ENCODE measurements at regions not wholly inside any gene's neighbourhood (a gene's known extent, or its start where the extent isn't known, plus 50 kb on each side); places are given as distances from the start of the nearest gene placed in this dataset.

- TF ChIP-seq, protein P1, sequence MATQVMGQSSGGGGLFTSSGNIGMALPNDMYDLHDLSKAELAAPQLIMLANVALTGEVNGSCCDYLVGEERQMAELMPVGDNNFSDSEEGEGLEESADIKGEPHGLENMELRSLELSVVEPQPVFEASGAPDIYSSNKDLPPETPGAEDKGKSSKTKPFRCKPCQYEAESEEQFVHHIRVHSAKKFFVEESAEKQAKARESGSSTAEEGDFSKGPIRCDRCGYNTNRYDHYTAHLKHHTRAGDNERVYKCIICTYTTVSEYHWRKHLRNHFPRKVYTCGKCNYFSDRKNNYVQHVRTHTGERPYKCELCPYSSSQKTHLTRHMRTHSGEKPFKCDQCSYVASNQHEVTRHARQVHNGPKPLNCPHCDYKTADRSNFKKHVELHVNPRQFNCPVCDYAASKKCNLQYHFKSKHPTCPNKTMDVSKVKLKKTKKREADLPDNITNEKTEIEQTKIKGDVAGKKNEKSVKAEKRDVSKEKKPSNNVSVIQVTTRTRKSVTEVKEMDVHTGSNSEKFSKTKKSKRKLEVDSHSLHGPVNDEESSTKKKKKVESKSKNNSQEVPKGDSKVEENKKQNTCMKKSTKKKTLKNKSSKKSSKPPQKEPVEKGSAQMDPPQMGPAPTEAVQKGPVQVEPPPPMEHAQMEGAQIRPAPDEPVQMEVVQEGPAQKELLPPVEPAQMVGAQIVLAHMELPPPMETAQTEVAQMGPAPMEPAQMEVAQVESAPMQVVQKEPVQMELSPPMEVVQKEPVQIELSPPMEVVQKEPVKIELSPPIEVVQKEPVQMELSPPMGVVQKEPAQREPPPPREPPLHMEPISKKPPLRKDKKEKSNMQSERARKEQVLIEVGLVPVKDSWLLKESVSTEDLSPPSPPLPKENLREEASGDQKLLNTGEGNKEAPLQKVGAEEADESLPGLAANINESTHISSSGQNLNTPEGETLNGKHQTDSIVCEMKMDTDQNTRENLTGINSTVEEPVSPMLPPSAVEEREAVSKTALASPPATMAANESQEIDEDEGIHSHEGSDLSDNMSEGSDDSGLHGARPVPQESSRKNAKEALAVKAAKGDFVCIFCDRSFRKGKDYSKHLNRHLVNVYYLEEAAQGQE (IDR thresholded peaks at IDR 0.05; ENCODE audit: insufficient read depth in 1 of 2, low read depth in 2 of 2, low read length in 2 of 2) = no peak
- TF ChIP-seq TAF1 (IDR thresholded peaks at IDR 0.05; ENCODE audit: borderline replicate concordance, insufficient read depth, low read length) = no peak
- no peak for TF ChIP-seq SIN3A (IDR thresholded peaks at IDR 0.05; ENCODE audit: borderline replicate concordance, insufficient read depth, low read length)
- no peak for TF ChIP-seq POLR2AphosphoS5 (IDR thresholded peaks at IDR 0.05; ENCODE audit: low read depth, low read length)
- TF ChIP-seq FOXP2 (optimal IDR thresholded peaks at IDR 0.05; ENCODE audit: borderline replicate concordance, extremely low read depth, extremely low read length, insufficient read depth) = no peak
These were observed 194.9 kb upstream of the OR4E1 start for GRCh38 chr14:21868442-21869046.

GRCh38 chr14:21867541-21867940, 193.9 kb upstream of the OR4E1 start:
- TF ChIP-seq, protein P1 (IDR thresholded peaks at IDR 0.05; ENCODE audit: insufficient read depth in 1 of 2, low read depth in 2 of 2, low read length in 2 of 2) = no peak
- TF ChIP-seq POLR2AphosphoS5 (IDR thresholded peaks at IDR 0.05; ENCODE audit: low read depth, low read length) = no peak
- no peak for TF ChIP-seq SIN3A (IDR thresholded peaks at IDR 0.05; ENCODE audit: borderline replicate concordance, insufficient read depth, low read length)
- no peak for TF ChIP-seq TAF1 (IDR thresholded peaks at IDR 0.05; ENCODE audit: borderline replicate concordance, insufficient read depth, low read length)
- TF ChIP-seq FOXP2 (optimal IDR thresholded peaks at IDR 0.05; ENCODE audit: borderline replicate concordance, extremely low read depth, extremely low read length, insufficient read depth) = no peak

DNA sequence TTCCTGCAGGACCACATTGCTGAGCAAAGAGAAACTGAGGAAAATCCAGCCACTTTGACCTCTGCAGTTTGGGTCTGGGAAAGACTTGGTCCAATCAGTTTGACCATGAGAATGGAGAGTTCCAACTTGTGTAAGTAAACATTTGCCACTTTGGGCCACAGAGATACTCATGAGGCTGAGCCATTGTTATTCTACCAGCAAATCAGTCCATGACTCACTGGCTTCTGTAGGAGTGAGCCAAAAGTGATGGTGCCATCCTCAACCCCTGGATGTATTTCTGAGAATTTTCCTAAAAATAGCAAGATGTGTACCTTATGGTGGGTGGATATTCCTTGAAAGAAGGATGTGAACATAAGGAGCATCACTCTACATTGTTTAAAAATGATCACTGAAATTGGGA, 192.9 kb upstream of the OR4E1 start:
- TF ChIP-seq FOXP2 (optimal IDR thresholded peaks at IDR 0.05; ENCODE audit: borderline replicate concordance, extremely low read depth, extremely low read length, insufficient read depth) (no peak), TAF1 (IDR thresholded peaks at IDR 0.05; ENCODE audit: borderline replicate concordance, insufficient read depth, low read length) (no peak), SIN3A (IDR thresholded peaks at IDR 0.05; ENCODE audit: borderline replicate concordance, insufficient read depth, low read length) (no peak), POLR2AphosphoS5 (IDR thresholded peaks at IDR 0.05; ENCODE audit: low read depth, low read length) (no peak)
- TF ChIP-seq, protein P1 (IDR thresholded peaks at IDR 0.05; ENCODE audit: insufficient read depth in 1 of 2, low read depth in 2 of 2, low read length in 2 of 2) = no peak

DNA sequence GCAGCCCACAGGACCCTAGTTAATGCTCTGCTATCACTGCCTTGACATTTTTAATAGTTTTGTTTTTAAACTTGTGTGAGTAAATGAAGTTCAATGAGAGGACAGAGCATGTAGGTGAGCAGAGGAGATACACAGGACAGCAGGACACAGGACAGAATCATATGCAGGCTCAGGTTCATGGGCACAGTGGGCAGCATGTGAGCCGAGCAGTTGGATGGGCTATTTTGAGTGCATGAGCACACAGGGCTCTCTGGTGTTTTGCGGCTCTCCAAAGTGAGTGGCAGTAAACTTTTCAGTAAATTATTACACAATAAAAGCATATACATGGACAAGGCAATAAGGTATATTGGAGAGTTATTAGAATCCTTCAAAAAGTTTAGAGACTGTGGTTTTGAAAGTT, 189.7 kb upstream of the OR4E1 start:
- TF ChIP-seq FOXP2 (optimal IDR thresholded peaks at IDR 0.05; ENCODE audit: borderline replicate concordance, extremely low read depth, extremely low read length, insufficient read depth) (no peak), SIN3A (IDR thresholded peaks at IDR 0.05; ENCODE audit: borderline replicate concordance, insufficient read depth, low read length) (no peak), TAF1 (IDR thresholded peaks at IDR 0.05; ENCODE audit: borderline replicate concordance, insufficient read depth, low read length) (no peak), POLR2AphosphoS5 (IDR thresholded peaks at IDR 0.05; ENCODE audit: low read depth, low read length) (no peak)
- TF ChIP-seq, protein P1 (IDR thresholded peaks at IDR 0.05; ENCODE audit: insufficient read depth in 1 of 2, low read depth in 2 of 2, low read length in 2 of 2) = no peak

All from PFSK-1 (cell line).